ENCODE measurements at regions not wholly inside any gene's neighbourhood (a gene's known extent, or its start where the extent isn't known, plus 50 kb on each side); places are given as distances from the start of the nearest gene placed in this dataset.

DNA sequence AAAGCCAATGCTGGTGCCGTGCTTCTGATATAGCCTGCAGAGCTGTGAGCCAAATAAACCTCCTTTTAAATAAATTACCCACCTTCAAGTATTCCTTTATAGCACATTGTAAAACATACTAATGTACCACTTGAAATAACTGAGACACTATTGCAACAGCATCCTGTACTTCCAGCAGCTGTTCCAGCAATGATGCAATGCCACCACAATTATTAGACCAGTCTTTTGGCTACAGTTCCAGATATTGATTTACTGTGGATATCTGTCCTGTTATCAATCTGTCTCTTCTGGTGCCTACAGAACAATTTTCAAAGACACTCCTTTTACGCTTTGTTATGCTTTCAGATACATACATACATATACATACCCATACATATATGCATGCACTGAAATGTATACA is 567.9 kb downstream of the TAF11L14 start:
- H3K36me3 ChIP-seq (ENCODE audit: control insufficient read depth in 4 of 4, insufficient read depth in 4 of 4, low read length in 3 of 4): no peaks in the 10 kb centered on the region
- H3K9me3 ChIP-seq (ENCODE audit: control extremely low read depth in 1 of 5, control insufficient read depth in 4 of 5, insufficient read depth in 2 of 5, low read depth in 1 of 5, low read length in 4 of 5): peaks cover 0 to 9% (median 0%) of the 10 kb centered on the region in 5 experiments
- POLR2A ChIA-PET: no interaction called here
- DNase-seq: no peak
- H3K4me1 ChIP-seq (ENCODE audit: control extremely low read depth in 1 of 4, control insufficient read depth in 4 of 4, insufficient read depth in 4 of 4, low read length in 3 of 4): no peaks in the 10 kb centered on the region
- no peak overlapping the region for H3K4me3 ChIP-seq (ENCODE audit: control insufficient read depth in 1 of 7, extremely low read depth in 1 of 7, insufficient read depth in 4 of 7, low read depth in 2 of 7, low read length in 6 of 7)
- H3K27me3 ChIP-seq (replicated peaks in 2 of 5; ENCODE audit: control insufficient read depth in 4 of 5, insufficient read depth in 5 of 5, low read length in 4 of 5): no peaks in the 10 kb centered on the region
- WGBS (ENCODE audit: insufficient coverage): 100% methylated on average over 1 of the region's 2 CpGs
- no peak overlapping the region for H3K27ac ChIP-seq (ENCODE audit: insufficient read depth in 1 of 2, low read depth in 1 of 2, low read length in 2 of 2, poor library complexity in 1 of 2, severe bottlenecking in 2 of 2)
- CTCF ChIA-PET: no interaction called here

DNA sequence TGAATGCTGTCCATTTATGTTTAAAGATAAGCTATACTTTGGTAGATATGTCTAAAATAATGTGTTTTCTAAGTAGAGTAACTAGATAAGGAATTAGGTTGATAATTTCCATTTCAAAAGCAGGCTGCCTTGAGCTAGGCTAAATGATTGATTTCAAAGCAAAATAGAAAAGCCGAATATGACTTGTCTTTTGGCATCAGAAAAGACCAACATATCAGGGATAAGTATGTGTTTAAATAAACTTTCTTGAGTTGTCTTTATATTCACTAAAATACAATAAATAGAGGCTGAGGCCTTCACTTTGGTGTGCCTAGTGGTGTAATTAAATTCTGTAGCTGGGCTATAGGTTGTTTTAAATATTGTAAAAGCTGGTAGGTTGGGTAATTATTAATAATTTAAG is 569.0 kb downstream of the TAF11L14 start:
- H3K27ac ChIP-seq (ENCODE audit: insufficient read depth in 1 of 2, low read depth in 1 of 2, low read length in 2 of 2, poor library complexity in 1 of 2, severe bottlenecking in 2 of 2): no peak overlapping the region
- CTCF ChIA-PET: no interaction called here
- peaks cover 0 to 3% (median 0%) of the 10 kb centered on the region in 5 experiments for H3K9me3 ChIP-seq (ENCODE audit: control extremely low read depth in 1 of 5, control insufficient read depth in 4 of 5, insufficient read depth in 2 of 5, low read depth in 1 of 5, low read length in 4 of 5)
- POLR2A ChIA-PET: no interaction called here
- no CpG with 5 or more reads among the region's 1 CpG for WGBS (ENCODE audit: insufficient coverage)
- H3K27me3 ChIP-seq (replicated peaks in 2 of 5; ENCODE audit: control insufficient read depth in 4 of 5, insufficient read depth in 5 of 5, low read length in 4 of 5): no peaks in the 10 kb centered on the region
- no peak for DNase-seq
- no peaks in the 10 kb centered on the region for H3K4me1 ChIP-seq (ENCODE audit: control extremely low read depth in 1 of 4, control insufficient read depth in 4 of 4, insufficient read depth in 4 of 4, low read length in 3 of 4)
- H3K4me3 ChIP-seq (ENCODE audit: control insufficient read depth in 1 of 7, extremely low read depth in 1 of 7, insufficient read depth in 4 of 7, low read depth in 2 of 7, low read length in 6 of 7): no peak overlapping the region
- no peaks in the 10 kb centered on the region for H3K36me3 ChIP-seq (ENCODE audit: control insufficient read depth in 4 of 4, insufficient read depth in 4 of 4, low read length in 3 of 4)

DNA sequence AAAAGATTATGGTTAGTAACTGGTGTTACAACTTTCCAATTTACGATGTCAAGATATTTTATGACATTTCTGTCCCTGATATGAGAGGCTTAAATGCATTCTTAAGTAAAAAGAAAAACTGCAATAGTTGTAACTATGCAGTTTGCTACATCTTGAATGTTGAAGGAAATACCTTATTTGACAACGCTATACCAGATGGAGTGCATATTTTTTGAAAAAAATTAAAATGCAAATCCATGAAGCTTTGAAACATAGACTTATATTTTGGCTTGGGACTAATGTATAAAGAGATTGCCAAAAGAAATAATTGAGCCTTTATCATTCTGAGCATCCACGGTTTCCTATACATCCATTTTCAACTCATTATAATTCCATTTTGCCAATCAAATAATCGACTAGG is 579.4 kb downstream of the TAF11L14 start:
- no peak overlapping the region for H3K27ac ChIP-seq (ENCODE audit: insufficient read depth in 1 of 2, low read depth in 1 of 2, low read length in 2 of 2, poor library complexity in 1 of 2, severe bottlenecking in 2 of 2)
- H3K4me3 ChIP-seq (ENCODE audit: control insufficient read depth in 1 of 7, extremely low read depth in 1 of 7, insufficient read depth in 4 of 7, low read depth in 2 of 7, low read length in 6 of 7): no peak overlapping the region
- CTCF ChIA-PET: no interaction called here
- peaks cover 0 to 4% (median 0%) of the 10 kb centered on the region in 5 experiments for H3K9me3 ChIP-seq (ENCODE audit: control extremely low read depth in 1 of 5, control insufficient read depth in 4 of 5, insufficient read depth in 2 of 5, low read depth in 1 of 5, low read length in 4 of 5)
- no peak for DNase-seq
- no peaks in the 10 kb centered on the region for H3K27me3 ChIP-seq (replicated peaks in 2 of 5; ENCODE audit: control insufficient read depth in 4 of 5, insufficient read depth in 5 of 5, low read length in 4 of 5)
- POLR2A ChIA-PET: no interaction called here
- no peaks in the 10 kb centered on the region for H3K36me3 ChIP-seq (ENCODE audit: control insufficient read depth in 4 of 4, insufficient read depth in 4 of 4, low read length in 3 of 4)
- 94% methylated on average over 3 of the region's 4 CpGs for WGBS (ENCODE audit: insufficient coverage)
- H3K4me1 ChIP-seq (ENCODE audit: control extremely low read depth in 1 of 4, control insufficient read depth in 4 of 4, insufficient read depth in 4 of 4, low read length in 3 of 4): no peaks in the 10 kb centered on the region

GRCh38 chr5:18216016-18216415 is 581.8 kb downstream of the TAF11L14 start:
- Histone ChIP-seq H3K36me3 (ENCODE audit: control insufficient read depth in 4 of 4, insufficient read depth in 4 of 4, low read length in 3 of 4) (no peaks in the 10 kb centered on the region), H3K9me3 (ENCODE audit: control extremely low read depth in 1 of 5, control insufficient read depth in 4 of 5, insufficient read depth in 2 of 5, low read depth in 1 of 5, low read length in 4 of 5) (peaks cover 0 to 4% (median 0%) of the 10 kb centered on the region in 5 experiments), H3K4me3 (ENCODE audit: control insufficient read depth in 1 of 7, extremely low read depth in 1 of 7, insufficient read depth in 4 of 7, low read depth in 2 of 7, low read length in 6 of 7) (no peak overlapping the region), H3K4me1 (ENCODE audit: control extremely low read depth in 1 of 4, control insufficient read depth in 4 of 4, insufficient read depth in 4 of 4, low read length in 3 of 4) (no peaks in the 10 kb centered on the region), H3K27me3 (replicated peaks in 2 of 5; ENCODE audit: control insufficient read depth in 4 of 5, insufficient read depth in 5 of 5, low read length in 4 of 5) (no peaks in the 10 kb centered on the region), H3K27ac (ENCODE audit: insufficient read depth in 1 of 2, low read depth in 1 of 2, low read length in 2 of 2, poor library complexity in 1 of 2, severe bottlenecking in 2 of 2) (no peak overlapping the region)
- ChIA-PET POLR2A (no interaction called here), CTCF (no interaction called here)
- no peak for DNase-seq
- 20% methylated on average over 1 of the region's 1 CpG for whole genome bisulfite sequencing (ENCODE audit: insufficient coverage)

DNA sequence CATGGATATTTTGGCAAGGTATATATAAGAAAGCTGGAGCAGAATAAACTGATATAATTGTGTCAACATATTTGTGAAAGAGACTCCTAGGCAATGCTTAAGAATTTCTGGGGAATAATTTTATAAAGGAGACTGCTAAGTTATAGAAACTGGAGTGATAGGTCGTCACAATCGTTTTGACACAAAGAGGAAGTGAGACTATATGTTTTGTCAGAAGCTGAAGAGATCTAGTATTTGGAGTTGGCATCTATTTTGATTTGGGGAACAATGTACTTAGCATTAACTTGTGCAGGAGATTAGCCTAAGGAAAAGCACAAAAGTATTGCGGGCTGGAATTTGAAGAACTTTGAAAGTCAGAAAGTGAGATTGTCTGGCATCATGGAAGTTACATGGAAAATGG is 582.5 kb downstream of the TAF11L14 start:
- Histone ChIP-seq H3K4me3 (ENCODE audit: control insufficient read depth in 1 of 7, extremely low read depth in 1 of 7, insufficient read depth in 4 of 7, low read depth in 2 of 7, low read length in 6 of 7) (no peak overlapping the region), H3K4me1 (ENCODE audit: control extremely low read depth in 1 of 4, control insufficient read depth in 4 of 4, insufficient read depth in 4 of 4, low read length in 3 of 4) (no peaks in the 10 kb centered on the region), H3K27me3 (replicated peaks in 2 of 5; ENCODE audit: control insufficient read depth in 4 of 5, insufficient read depth in 5 of 5, low read length in 4 of 5) (no peaks in the 10 kb centered on the region), H3K9me3 (ENCODE audit: control extremely low read depth in 1 of 5, control insufficient read depth in 4 of 5, insufficient read depth in 2 of 5, low read depth in 1 of 5, low read length in 4 of 5) (peaks cover 0 to 4% (median 0%) of the 10 kb centered on the region in 5 experiments), H3K36me3 (ENCODE audit: control insufficient read depth in 4 of 4, insufficient read depth in 4 of 4, low read length in 3 of 4) (no peaks in the 10 kb centered on the region), H3K27ac (ENCODE audit: insufficient read depth in 1 of 2, low read depth in 1 of 2, low read length in 2 of 2, poor library complexity in 1 of 2, severe bottlenecking in 2 of 2) (no peak overlapping the region)
- WGBS (ENCODE audit: insufficient coverage): 67% methylated on average over 2 of the region's 3 CpGs
- ChIA-PET POLR2A (no interaction called here), CTCF (no interaction called here)
- DNase-seq: no peak

- CTCF ChIA-PET: no interaction called here
These were observed 585.0 kb downstream of the TAF11L14 start for GRCh38 chr5:18219241-18219640.

DNA sequence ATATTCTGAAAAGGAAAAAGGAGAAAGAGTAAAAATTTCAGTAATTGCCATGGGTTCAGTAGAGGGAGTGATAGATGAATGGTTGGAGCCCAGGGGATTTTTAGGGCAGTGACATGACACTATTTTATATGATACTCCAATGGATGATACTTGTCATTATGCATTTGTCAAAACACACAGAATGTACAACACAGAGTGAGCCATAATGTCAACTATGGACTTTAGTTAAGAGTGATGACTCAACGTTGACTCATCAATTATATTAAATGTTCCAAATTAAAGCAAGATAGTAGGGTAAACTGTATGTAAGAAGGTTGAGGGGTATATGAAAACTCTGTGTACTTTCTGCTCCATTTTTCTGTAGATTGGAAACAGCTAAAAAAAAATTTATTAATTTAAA is 586.4 kb downstream of the TAF11L14 start:
- POLR2A ChIA-PET: no interaction called here
- CTCF ChIA-PET: no interaction called here
- no peak overlapping the region for H3K27ac ChIP-seq (ENCODE audit: insufficient read depth in 1 of 2, low read depth in 1 of 2, low read length in 2 of 2, poor library complexity in 1 of 2, severe bottlenecking in 2 of 2)
- no peaks in the 10 kb centered on the region for H3K27me3 ChIP-seq (replicated peaks in 2 of 5; ENCODE audit: control insufficient read depth in 4 of 5, insufficient read depth in 5 of 5, low read length in 4 of 5)
- DNase-seq: no peak
- no peak overlapping the region for H3K4me3 ChIP-seq (ENCODE audit: control insufficient read depth in 1 of 7, extremely low read depth in 1 of 7, insufficient read depth in 4 of 7, low read depth in 2 of 7, low read length in 6 of 7)
- H3K4me1 ChIP-seq (ENCODE audit: control extremely low read depth in 1 of 4, control insufficient read depth in 4 of 4, insufficient read depth in 4 of 4, low read length in 3 of 4): no peaks in the 10 kb centered on the region
- no peaks in the 10 kb centered on the region for H3K36me3 ChIP-seq (ENCODE audit: control insufficient read depth in 4 of 4, insufficient read depth in 4 of 4, low read length in 3 of 4)
- no peaks in the 10 kb centered on the region for H3K9me3 ChIP-seq (ENCODE audit: control extremely low read depth in 1 of 5, control insufficient read depth in 4 of 5, insufficient read depth in 2 of 5, low read depth in 1 of 5, low read length in 4 of 5)
- whole genome bisulfite sequencing (ENCODE audit: insufficient coverage): no CpG with 5 or more reads among the region's 1 CpG

More at GRCh38 chr5:18219241-18219640, 585.0 kb downstream of the TAF11L14 start:
- Histone ChIP-seq H3K4me1 (ENCODE audit: control extremely low read depth in 1 of 4, control insufficient read depth in 4 of 4, insufficient read depth in 4 of 4, low read length in 3 of 4) (no peaks in the 10 kb centered on the region), H3K27ac (ENCODE audit: insufficient read depth in 1 of 2, low read depth in 1 of 2, low read length in 2 of 2, poor library complexity in 1 of 2, severe bottlenecking in 2 of 2) (no peak overlapping the region), H3K9me3 (ENCODE audit: control extremely low read depth in 1 of 5, control insufficient read depth in 4 of 5, insufficient read depth in 2 of 5, low read depth in 1 of 5, low read length in 4 of 5) (peaks cover 0 to 4% (median 0%) of the 10 kb centered on the region in 5 experiments), H3K27me3 (replicated peaks in 2 of 5; ENCODE audit: control insufficient read depth in 4 of 5, insufficient read depth in 5 of 5, low read length in 4 of 5) (no peaks in the 10 kb centered on the region), H3K36me3 (ENCODE audit: control insufficient read depth in 4 of 4, insufficient read depth in 4 of 4, low read length in 3 of 4) (no peaks in the 10 kb centered on the region), H3K4me3 (ENCODE audit: control insufficient read depth in 1 of 7, extremely low read depth in 1 of 7, insufficient read depth in 4 of 7, low read depth in 2 of 7, low read length in 6 of 7) (no peak overlapping the region)
- no peak for DNase-seq
- POLR2A ChIA-PET: no interaction called here
- WGBS (ENCODE audit: insufficient coverage): no CpG with 5 or more reads among the region's 1 CpG
